CD14-positive monocyte (primary cell): ENCODE measurements at regions not wholly inside any gene's neighbourhood (a gene's known extent, or its start where the extent isn't known, plus 50 kb on each side); places are given as distances from the start of the nearest gene placed in this dataset.

Experiments used
- DNase-seq, 3 donors: peaks; one replicate each; pipeline ENCODE4 v3.0.0-alpha.2; 2011 to 2022
- H2AFZ ChIP-seq: 2 replicates; pipeline ENCODE4 v1.6.0; 2012; ENCODE audit warnings: mild to moderate bottlenecking, low read depth, low read length, inconsistent platforms; ENCODE audit not compliant: insufficient read depth, poor library complexity, severe bottlenecking
- H3K27ac ChIP-seq, 2 donors: 1 replicate in 1 of 2; 2 replicates in 1 of 2; pipeline ENCODE4 v1.5.1; 2012 to 2013; ENCODE audit warnings: low read length in 2 of 2, control low read depth in 1 of 2, inconsistent platforms in 1 of 2, low read depth in 1 of 2, mild to moderate bottlenecking in 1 of 2
- H3K27me3 ChIP-seq, 2 donors: one replicate each; pipeline versions ENCODE4 v1.6.0 to v1.6.1; 2011 to 2013; ENCODE audit warnings: low read length in 2 of 2; ENCODE audit not compliant: control insufficient read depth in 2 of 2, insufficient read depth in 2 of 2
- H3K36me3 ChIP-seq, 2 donors: replicated peaks in 1 of 2; 1 replicate in 1 of 2; 2 replicates in 1 of 2; pipeline versions ENCODE4 v1.5.1 to v1.6.1; 2012 to 2013; ENCODE audit warnings: low read length in 2 of 2, control low read depth in 1 of 2, inconsistent platforms in 1 of 2, mild to moderate bottlenecking in 1 of 2; ENCODE audit not compliant: insufficient read depth in 2 of 2, control insufficient read depth in 1 of 2
- H3K4me1 ChIP-seq, 2 donors: 1 replicate in 1 of 2; 2 replicates in 1 of 2; pipeline versions ENCODE4 v1.5.1 to v1.6.1; 2012 to 2013; ENCODE audit warnings: low read length in 2 of 2, control low read depth in 1 of 2, inconsistent platforms in 1 of 2, mild to moderate bottlenecking in 1 of 2, moderate library complexity in 1 of 2; ENCODE audit not compliant: insufficient read depth in 2 of 2, control insufficient read depth in 1 of 2
- H3K4me2 ChIP-seq: replicated peaks from 2 replicates; pipeline ENCODE3; 2012; ENCODE audit warnings: low read length, moderate library complexity, mild to moderate bottlenecking; ENCODE audit not compliant: poor library complexity, severe bottlenecking; ENCODE audit errors: extremely low read depth
- H3K4me3 ChIP-seq, 3 experiments: fragments of 200-600 bp in 1 of 3; sonication (generic) in 1 of 3; replicated peaks in 1 of 3; 1 replicate in 2 of 3; 2 replicates in 1 of 3; pipeline ENCODE4 v1.5.1; 2011 to 2013; ENCODE audit warnings: low read length in 3 of 3, mild to moderate bottlenecking in 3 of 3, control low read depth in 2 of 3, low read depth in 2 of 3, inconsistent platforms in 1 of 3, moderate library complexity in 1 of 3
- H3K79me2 ChIP-seq: 2 replicates; pipeline ENCODE4 v1.6.0; 2012; ENCODE audit warnings: mild to moderate bottlenecking, control low read depth, inconsistent platforms, low read length, moderate library complexity; ENCODE audit not compliant: insufficient read depth
- H3K9ac ChIP-seq: 2 replicates; pipeline ENCODE4 v1.6.0; 2017; ENCODE audit warnings: low read length, mild to moderate bottlenecking; ENCODE audit not compliant: insufficient read depth, poor library complexity, severe bottlenecking
- H3K9me3 ChIP-seq, 2 donors: replicated peaks in 1 of 2; 1 replicate in 1 of 2; 2 replicates in 1 of 2; pipeline versions ENCODE4 v1.5.1 to v1.6.1; 2012 to 2013; ENCODE audit warnings: low read length in 2 of 2, control low read depth in 1 of 2; ENCODE audit not compliant: control insufficient read depth in 1 of 2, insufficient read depth in 1 of 2
- H4K20me1 ChIP-seq: 2 replicates; pipeline ENCODE4 v1.6.0; 2012; ENCODE audit warnings: mild to moderate bottlenecking, low read length, control low read depth, moderate library complexity; ENCODE audit not compliant: insufficient read depth
- H3K27ac Mint-ChIP-seq, 7 donors: one replicate each; pipeline ENCODE4 v1.8.0; 2020; ENCODE audit warnings: mild to moderate bottlenecking in 7 of 7, mixed read lengths in 7 of 7, moderate library complexity in 6 of 7, inconsistent platforms in 2 of 7
- H3K27me3 Mint-ChIP-seq, 3 donors: one replicate each; pipeline ENCODE4 v1.8.0; 2021 to 2022; ENCODE audit warnings: low read depth in 3 of 3, mild to moderate bottlenecking in 3 of 3, mixed read lengths in 3 of 3, moderate library complexity in 3 of 3, inconsistent platforms in 1 of 3
- H3K36me3 Mint-ChIP-seq, 2 donors: one replicate each; pipeline ENCODE4 v1.8.0; 2020; ENCODE audit warnings: mixed read lengths in 2 of 2, inconsistent platforms in 1 of 2, mild to moderate bottlenecking in 1 of 2
- H3K4me1 Mint-ChIP-seq: one replicate; pipeline ENCODE4 v1.8.0; 2020; ENCODE audit warnings: mild to moderate bottlenecking, mixed read lengths
- H3K4me3 Mint-ChIP-seq, 2 donors: one replicate each; pipeline ENCODE4 v1.8.0; 2020; ENCODE audit warnings: mild to moderate bottlenecking in 2 of 2, mixed read lengths in 2 of 2, moderate library complexity in 1 of 2
- H3K9me3 Mint-ChIP-seq, 7 donors: one replicate each; pipeline ENCODE4 v1.8.0; 2020 to 2022; ENCODE audit warnings: mixed read lengths in 7 of 7, mild to moderate bottlenecking in 6 of 7, moderate library complexity in 6 of 7, inconsistent platforms in 2 of 7
- CTCF ChIP-seq: fragments of 200-600 bp; IDR thresholded peaks from one replicate; pipeline ENCODE4 v1.8.0; 2022; ENCODE audit warnings: antibody characterized with exemption, mild to moderate bottlenecking
- WGBS: methylation state at CpG from one replicate; pipeline ENCODE4 v1.1.5; 2013; ENCODE audit warnings: missing lambda C conversion rate; ENCODE audit not compliant: insufficient coverage; 5-methylcytosine and 5-hydroxymethylcytosine counted together
- intact Hi-C, 2 donors: fragments of 100-400 bp; cut with micrococcal nuclease; formaldehyde crosslinking; loops; one replicate each; pipeline versions ENCODE4 v1.15.0 to v1.15.1; 2023

DNA sequence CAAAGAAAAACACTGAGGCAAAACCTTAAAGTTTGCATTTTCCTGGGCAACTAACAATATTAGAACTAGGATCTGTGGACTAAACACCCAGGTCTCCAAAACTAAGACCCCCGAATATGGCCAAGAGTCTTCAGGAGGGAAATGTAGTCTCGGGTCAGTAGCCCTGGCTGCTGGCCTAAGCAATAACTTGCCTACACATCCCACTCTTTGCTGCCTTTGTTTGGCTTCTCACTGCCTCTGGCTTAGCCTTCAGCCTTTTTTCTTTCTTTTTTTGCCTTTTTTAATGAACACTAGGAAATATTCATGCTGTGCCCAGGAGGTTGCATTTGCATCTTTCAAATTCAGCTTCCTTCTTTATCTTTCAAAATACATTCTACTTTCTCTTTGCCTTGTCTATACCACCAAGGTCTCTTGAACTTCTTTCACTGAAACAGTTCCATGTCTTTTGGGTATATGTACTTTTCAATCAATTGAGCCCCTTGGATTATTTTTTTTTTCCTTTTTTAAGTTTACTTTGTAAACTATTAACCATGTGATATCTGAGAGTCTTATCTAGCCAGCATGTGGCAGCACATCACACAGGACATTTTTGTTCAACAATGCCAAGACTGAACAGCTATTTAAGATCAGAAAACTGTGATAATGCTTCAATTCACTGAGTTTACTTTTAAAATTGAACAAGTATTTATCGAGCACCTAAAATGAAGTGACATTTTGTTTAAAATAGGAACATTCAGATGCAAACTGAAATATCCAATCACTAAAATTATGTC is 165.0 kb upstream of the TRPC6 start:
- no peak overlapping the region for H3K4me2 ChIP-seq
- DNase-seq: no peak

DNA sequence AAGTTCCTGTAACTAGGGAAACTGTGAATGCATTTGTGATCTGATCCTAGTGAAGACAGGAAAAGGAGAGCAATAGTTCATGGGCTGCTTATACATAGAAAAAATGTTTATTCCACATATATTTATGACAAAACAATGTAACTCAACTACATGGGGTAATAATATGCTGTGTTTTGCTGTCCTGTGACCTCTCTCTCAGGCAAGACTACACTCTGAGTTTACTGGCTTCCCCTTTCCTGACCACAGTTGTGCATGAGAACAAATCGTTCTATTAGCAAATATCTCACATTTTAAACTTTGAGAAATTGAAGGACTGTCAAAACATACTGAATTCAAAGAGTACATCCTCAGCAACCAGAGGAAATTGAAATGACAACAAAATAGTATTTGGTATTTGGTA is 161.9 kb upstream of the TRPC6 start:
- Histone ChIP-seq H4K20me1 (no peaks in the 10 kb centered on the region), H3K27ac (no peak overlapping the region), H3K36me3 (no peaks in the 10 kb centered on the region), H3K4me1 (no peaks in the 10 kb centered on the region), H3K79me2 (no peaks in the 10 kb centered on the region), H3K9ac (no peak overlapping the region), H3K9me3 (no peaks in the 10 kb centered on the region), H3K4me2 (no peak overlapping the region), H2AFZ (no peak overlapping the region), H3K4me3 (no peak overlapping the region), H3K27me3 (no peaks in the 10 kb centered on the region)
- TF ChIP-seq CTCF: no peak
- Mint-ChIP-seq H3K4me1 (no peaks in the 10 kb centered on the region), H3K4me3 (no peak overlapping the region), H3K9me3 (peaks cover 0 to 9% (median 0%) of the 10 kb centered on the region in 7 donors), H3K27ac (no peak overlapping the region), H3K27me3 (no peaks in the 10 kb centered on the region), H3K36me3 (no peaks in the 10 kb centered on the region)
- intact Hi-C loops: no loop called here
- WGBS: no CpG with 5 or more reads among the region's 1 CpG
- no peak for DNase-seq

More for the DNA sequence above, 165.0 kb upstream of the TRPC6 start:
- Histone ChIP-seq H3K9me3 (no peaks in the 10 kb centered on the region), H3K4me1 (no peaks in the 10 kb centered on the region), H3K27ac (no peak overlapping the region), H3K9ac (no peak overlapping the region), H3K27me3 (no peaks in the 10 kb centered on the region), H2AFZ (no peak overlapping the region), H3K79me2 (no peaks in the 10 kb centered on the region), H4K20me1 (no peaks in the 10 kb centered on the region), H3K36me3 (no peaks in the 10 kb centered on the region), H3K4me3 (no peak overlapping the region)
- WGBS: 95% methylated on average over 2 of the region's 3 CpGs
- no peaks in the 10 kb centered on the region for H3K27me3 Mint-ChIP-seq
- TF ChIP-seq CTCF: no peak
- no peaks in the 10 kb centered on the region for H3K4me1 Mint-ChIP-seq
- no peak overlapping the region for H3K27ac Mint-ChIP-seq
- H3K4me3 Mint-ChIP-seq: no peak overlapping the region
- no peaks in the 10 kb centered on the region for H3K36me3 Mint-ChIP-seq
- peaks cover 0 to 2% (median 0%) of the 10 kb centered on the region in 7 donors for H3K9me3 Mint-ChIP-seq
- intact Hi-C loops: no loop called here
